ENCODE measurements at regions not wholly inside any gene's neighbourhood (a gene's known extent, or its start where the extent isn't known, plus 50 kb on each side); places are given as distances from the start of the nearest gene placed in this dataset.

- no peak for DNase-seq
These were observed 115.9 kb downstream of the INHBB start for GRCh38 chr2:120461546-120462537.

- no peak for DNase-seq
These were observed 117.6 kb downstream of the INHBB start for GRCh38 chr2:120463527-120463926.

- no peak for DNase-seq
These were observed 118.1 kb downstream of the INHBB start for GRCh38 chr2:120463996-120464395.

- DNase-seq = no peak
These were observed 118.6 kb downstream of the INHBB start for GRCh38 chr2:120464448-120464931.

- DNase-seq = no peak
These were observed 119.2 kb downstream of the INHBB start for GRCh38 chr2:120465012-120465700.

- no peak for DNase-seq
These were observed 119.7 kb downstream of the INHBB start for GRCh38 chr2:120465701-120465988.

- DNase-seq = no peak
These were observed 120.2 kb downstream of the INHBB start for GRCh38 chr2:120465989-120466703.

- DNase-seq = no peak
These were observed 120.7 kb downstream of the INHBB start for GRCh38 chr2:120466704-120467054.

- DNase-seq = no peak
These were observed 122.2 kb downstream of the INHBB start for GRCh38 chr2:120468136-120468535.

- DNase-seq = no peak
These were observed 123.5 kb downstream of the INHBB start for GRCh38 chr2:120469426-120469825.

- no peak for DNase-seq
These were observed 124.4 kb downstream of the INHBB start for GRCh38 chr2:120470041-120470965.

GRCh38 chr2:120471166-120471565 lies 125.2 kb downstream of the INHBB start:
- no peak for DNase-seq

GRCh38 chr2:120472031-120472430 lies 126.1 kb downstream of the INHBB start:
- DNase-seq = no peak

GRCh38 chr2:120472891-120473309 lies 127.0 kb downstream of the INHBB start:
- no peak for DNase-seq

GRCh38 chr2:120473522-120474271 lies 127.8 kb downstream of the INHBB start:
- no peak for DNase-seq

- no peak for DNase-seq
These were observed 128.6 kb downstream of the INHBB start for GRCh38 chr2:120474486-120474885.

GRCh38 chr2:120476141-120476540 lies 130.2 kb downstream of the INHBB start:
- DNase-seq = no peak

GRCh38 chr2:120477198-120477597 lies 131.3 kb downstream of the INHBB start:
- DNase-seq = no peak

GRCh38 chr2:120477831-120478481 lies 132.0 kb downstream of the INHBB start:
- no peak for DNase-seq

GRCh38 chr2:120480346-120480902 lies 134.5 kb downstream of the INHBB start:
- no peak for DNase-seq

Data from NCI-H2227 treated with DMSO at 0.1 percent for 48 hours (cell line).